Activated T-helper 2 cell treated with anti-CD3 and anti-CD28 coated beads, Interferon-gamma antibody, Interleukin-2, Interleukin-4, amounts not matched to agents 10 μg/mL and 5 μg/mL and 100 μg/mL, durations not matched to agents 14 hours and 24 hours and 36 hours (primary cell): ENCODE measurements at regions not wholly inside any gene's neighbourhood (a gene's known extent, or its start where the extent isn't known, plus 50 kb on each side); places are given as distances from the start of the nearest gene placed in this dataset.

Experiments used
- DNase-seq: peaks from one replicate; pipeline ENCODE4 v3.0.0; 2021; ENCODE audit warnings: low spot score
- H3K27ac Mint-ChIP-seq: one replicate; pipeline ENCODE4 v1.8.0; 2021; ENCODE audit warnings: mixed read lengths
- H3K27me3 Mint-ChIP-seq: one replicate; pipeline ENCODE4 v1.8.0; 2021; ENCODE audit warnings: low read depth, mixed read lengths
- H3K36me3 Mint-ChIP-seq: one replicate; pipeline ENCODE4 v1.8.0; 2021; ENCODE audit warnings: low read depth, mixed read lengths
- H3K4me1 Mint-ChIP-seq: one replicate; pipeline ENCODE4 v1.8.0; 2021; ENCODE audit warnings: low read depth, mixed read lengths
- H3K4me3 Mint-ChIP-seq: one replicate; pipeline ENCODE4 v1.8.0; 2021; ENCODE audit warnings: low read depth, mild to moderate bottlenecking, moderate library complexity, mixed read lengths
- H3K9me3 Mint-ChIP-seq: one replicate; pipeline ENCODE4 v1.8.0; 2021; ENCODE audit warnings: mixed read lengths
- intact Hi-C: fragments of 100-400 bp; cut with micrococcal nuclease; formaldehyde crosslinking; loops from one replicate; pipeline ENCODE4 v1.15.1; 2023

GRCh38 chr10:110355141-110355831 is 50.6 kb upstream of the SMNDC1 start:
- H3K4me3 Mint-ChIP-seq, result peak overlapping the region; percentile 70
- H3K4me1 Mint-ChIP-seq, result peaks cover 70% of the 10 kb centered on the region
- DNase-seq, result no peak
- no peaks in the 10 kb centered on the region for H3K9me3 Mint-ChIP-seq
- intact Hi-C loops, result no loop called here
- H3K27ac Mint-ChIP-seq, result peak overlapping the region; percentile 98
- no peaks in the 10 kb centered on the region for H3K36me3 Mint-ChIP-seq
- no peaks in the 10 kb centered on the region for H3K27me3 Mint-ChIP-seq

DNA sequence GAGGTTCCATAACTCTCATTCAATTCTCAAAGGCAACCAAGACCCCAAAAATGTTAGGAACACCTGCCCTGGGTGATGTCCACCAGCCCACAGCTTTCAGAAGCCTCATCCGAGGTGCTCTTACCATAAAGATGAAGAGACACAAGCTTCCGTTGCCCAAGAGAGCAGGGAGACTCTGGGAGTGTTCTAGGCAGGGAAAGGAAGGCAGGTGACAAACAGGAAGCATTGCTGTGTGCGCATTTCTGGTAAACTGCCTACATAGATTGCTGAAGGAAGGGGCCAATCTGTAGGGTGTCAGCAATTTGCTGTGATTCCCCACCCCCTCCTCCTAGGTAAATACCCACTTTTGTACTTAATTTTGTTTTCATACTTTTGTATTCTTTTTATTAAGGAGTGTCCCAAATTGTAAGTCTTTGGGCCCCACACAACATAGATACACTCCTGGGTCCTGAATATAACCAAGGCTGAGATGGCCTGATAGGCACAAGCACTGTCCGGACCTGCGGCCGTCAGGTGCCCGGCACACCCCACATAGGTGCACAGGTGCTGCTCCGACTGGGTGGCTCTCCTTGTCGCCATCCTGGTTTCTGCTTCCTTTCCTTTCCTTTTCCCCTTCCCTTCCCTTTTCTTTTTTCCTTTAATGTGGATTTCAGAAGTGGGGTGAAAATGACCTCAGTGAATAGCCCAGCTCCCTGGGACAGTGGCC is 51.4 kb upstream of the SMNDC1 start:
- H3K36me3 Mint-ChIP-seq, result no peaks in the 10 kb centered on the region
- no peak for DNase-seq

DNA sequence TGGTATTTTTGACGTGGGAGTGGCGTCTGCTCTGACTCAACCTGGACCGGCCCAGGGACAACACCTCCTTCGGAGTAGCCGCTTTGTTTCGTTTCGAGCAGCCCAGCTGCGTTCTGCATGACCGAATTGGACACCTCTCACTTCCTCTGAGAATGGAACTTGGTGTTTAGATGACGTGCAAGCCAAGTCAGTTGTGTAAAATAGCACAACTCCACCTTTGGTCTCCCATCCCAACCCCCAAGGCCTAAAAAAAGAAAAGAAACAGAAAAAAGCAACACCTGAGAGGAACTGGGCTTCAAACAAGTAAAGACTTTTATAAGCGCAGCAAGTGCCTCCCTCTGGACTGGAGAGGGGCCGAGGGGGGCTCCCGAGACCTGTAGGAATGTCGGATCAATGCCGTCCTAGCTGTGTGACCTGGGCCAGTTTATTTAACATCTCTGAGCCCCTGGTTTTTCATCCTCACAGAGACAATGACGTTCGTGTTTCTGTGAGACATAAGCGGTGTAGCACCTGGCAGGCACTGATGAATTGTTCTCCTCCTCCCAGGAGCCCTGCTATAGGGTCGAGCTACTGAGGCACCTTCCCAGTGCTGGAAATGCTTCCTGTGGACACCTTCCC is 52.0 kb upstream of the SMNDC1 start:
- peak overlapping the region; percentile 98 for H3K27ac Mint-ChIP-seq
- peak; percentile 70 for DNase-seq
- peaks cover 76% of the 10 kb centered on the region for H3K4me1 Mint-ChIP-seq
- H3K27me3 Mint-ChIP-seq, result no peaks in the 10 kb centered on the region
- no peaks in the 10 kb centered on the region for H3K9me3 Mint-ChIP-seq
- peak overlapping the region; percentile 82 for H3K4me3 Mint-ChIP-seq
- no peaks in the 10 kb centered on the region for H3K36me3 Mint-ChIP-seq
- intact Hi-C loops, result loop anchor here (1.0 to 2.0 kb wide), 6 partner anchors 8 to 210 kb away; no protein-coding TSS in a partner anchor

More for the DNA sequence above, 51.4 kb upstream of the SMNDC1 start:
- Mint-ChIP-seq H3K27me3 (no peaks in the 10 kb centered on the region), H3K9me3 (no peaks in the 10 kb centered on the region), H3K27ac (peak overlapping the region; percentile 98), H3K4me3 (peak overlapping the region; percentile 82), H3K4me1 (peaks cover 76% of the 10 kb centered on the region)
- intact Hi-C loops, result loop anchor here (1.0 to 2.0 kb wide), 6 partner anchors 8 to 210 kb away; no protein-coding TSS in a partner anchor

- peak overlapping the region; percentile 82 for H3K4me3 Mint-ChIP-seq
- DNase-seq, result no peak
These were observed 52.6 kb upstream of the SMNDC1 start for GRCh38 chr10:110357252-110357780.

DNA sequence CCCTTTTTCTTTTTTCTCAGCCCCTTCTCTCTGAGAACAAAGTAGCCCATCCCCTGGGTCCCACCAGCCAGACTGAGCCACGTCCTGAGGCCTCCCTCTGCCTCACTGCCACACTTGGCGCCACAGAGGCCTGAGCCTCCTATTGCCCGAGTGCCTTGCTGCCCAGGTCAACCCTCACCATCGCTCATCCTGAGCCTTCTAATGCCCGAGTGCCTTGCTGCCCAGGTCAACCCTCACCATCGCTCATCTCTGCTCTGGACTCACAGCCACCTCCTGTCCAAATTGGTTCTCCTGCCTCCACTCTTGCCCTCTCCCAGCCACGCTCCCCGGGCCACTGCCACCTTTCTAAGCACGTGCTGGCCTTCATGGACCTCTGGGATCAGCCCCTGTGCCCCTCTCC is 53.2 kb upstream of the SMNDC1 start:
- H3K4me3 Mint-ChIP-seq, result peak overlapping the region; percentile 3
- DNase-seq, result no peak
- H3K27ac Mint-ChIP-seq, result peak overlapping the region; percentile 98
- no peaks in the 10 kb centered on the region for H3K36me3 Mint-ChIP-seq
- H3K9me3 Mint-ChIP-seq, result no peaks in the 10 kb centered on the region
- no peaks in the 10 kb centered on the region for H3K27me3 Mint-ChIP-seq
- peaks cover 75% of the 10 kb centered on the region for H3K4me1 Mint-ChIP-seq
- intact Hi-C loops, result loop anchor here (2.0 kb wide), 1 partner anchor 37 kb away; no protein-coding TSS in a partner anchor

More at GRCh38 chr10:110357252-110357780, 52.6 kb upstream of the SMNDC1 start:
- Mint-ChIP-seq H3K27ac (peak overlapping the region; percentile 98), H3K9me3 (no peaks in the 10 kb centered on the region), H3K27me3 (no peaks in the 10 kb centered on the region), H3K36me3 (no peaks in the 10 kb centered on the region), H3K4me1 (peaks cover 76% of the 10 kb centered on the region)
- intact Hi-C loops, result loop anchor here (2.0 kb wide), 1 partner anchor 37 kb away; no protein-coding TSS in a partner anchor

DNA sequence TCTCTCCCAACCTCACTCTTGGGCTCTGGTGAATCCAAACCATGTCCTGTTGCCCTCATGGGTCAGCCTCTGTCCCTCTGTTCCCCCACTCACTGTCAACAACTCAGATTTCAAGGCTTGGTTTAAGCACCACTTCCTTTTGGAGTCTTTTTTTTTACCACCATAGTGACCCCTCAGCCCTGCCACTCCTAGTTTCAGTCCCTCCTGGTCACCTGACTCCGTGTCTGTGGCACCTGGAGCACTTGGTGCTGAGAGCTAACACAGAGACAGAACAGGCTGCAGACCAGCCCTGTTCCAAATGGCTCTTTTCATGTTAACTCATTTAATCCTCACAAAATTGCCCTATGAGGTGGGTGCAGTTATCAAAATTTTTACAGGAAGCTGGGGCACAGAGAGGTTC is 53.6 kb upstream of the SMNDC1 start:
- intact Hi-C loops, result no loop called here
- Mint-ChIP-seq H3K9me3 (no peaks in the 10 kb centered on the region), H3K4me1 (peaks cover 76% of the 10 kb centered on the region), H3K4me3 (peak overlapping the region; percentile 3), H3K27me3 (no peaks in the 10 kb centered on the region), H3K27ac (peak overlapping the region; percentile 98), H3K36me3 (no peaks in the 10 kb centered on the region)
- no peak for DNase-seq

DNA sequence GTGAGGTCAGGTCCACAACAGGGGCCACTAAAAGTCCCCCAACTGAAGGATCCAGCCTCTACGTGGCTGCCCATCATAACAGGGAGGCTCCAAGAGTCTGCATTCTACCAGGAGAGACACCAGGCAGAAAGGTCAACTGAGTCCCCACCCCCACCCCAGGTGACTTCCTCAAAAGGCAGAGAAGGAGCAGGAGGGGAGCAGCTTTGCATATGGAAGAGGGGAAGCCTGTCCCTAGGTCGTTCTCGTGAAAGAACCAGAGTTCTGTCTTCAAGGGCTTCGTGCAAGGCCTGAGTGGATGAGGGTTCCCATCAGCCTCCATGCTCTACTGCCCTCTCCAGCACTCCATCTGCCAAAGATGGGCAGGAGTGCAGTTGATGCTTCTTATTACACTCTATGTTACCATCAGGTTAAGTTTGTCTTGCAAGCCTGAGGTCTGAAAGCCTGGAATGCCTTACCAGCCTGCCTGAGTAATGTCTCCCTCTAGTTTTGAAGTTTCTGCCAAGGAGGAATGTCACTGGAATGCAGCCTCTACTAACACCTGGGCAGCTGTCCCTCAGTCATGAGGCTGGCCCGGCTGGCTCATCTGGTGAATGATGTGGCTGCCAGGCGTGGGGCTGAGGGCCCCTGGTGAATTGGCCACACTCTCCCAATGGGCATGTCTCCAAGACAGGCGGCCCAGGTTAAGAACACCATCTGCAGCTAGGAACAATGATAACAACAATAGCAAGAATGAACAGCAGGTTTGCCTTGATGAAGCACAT is 54.3 kb upstream of the SMNDC1 start:
- Mint-ChIP-seq H3K9me3 (no peaks in the 10 kb centered on the region), H3K36me3 (no peaks in the 10 kb centered on the region), H3K27ac (peak overlapping the region; percentile 38), H3K4me1 (peaks cover 76% of the 10 kb centered on the region), H3K4me3 (no peak overlapping the region), H3K27me3 (no peaks in the 10 kb centered on the region)
- DNase-seq, result no peak
- intact Hi-C loops, result no loop called here

- H3K27me3 Mint-ChIP-seq, result no peaks in the 10 kb centered on the region
- no peak overlapping the region for H3K4me3 Mint-ChIP-seq
- DNase-seq, result no peak
- H3K4me1 Mint-ChIP-seq, result peaks cover 73% of the 10 kb centered on the region
- intact Hi-C loops, result loop anchor here (1.0 kb wide), 1 partner anchor 8 kb away; no protein-coding TSS in a partner anchor
- no peaks in the 10 kb centered on the region for H3K9me3 Mint-ChIP-seq
- H3K27ac Mint-ChIP-seq, result peak overlapping the region; percentile 9
- H3K36me3 Mint-ChIP-seq, result no peaks in the 10 kb centered on the region
These were observed 56.2 kb upstream of the SMNDC1 start for GRCh38 chr10:110360857-110361474.

DNA sequence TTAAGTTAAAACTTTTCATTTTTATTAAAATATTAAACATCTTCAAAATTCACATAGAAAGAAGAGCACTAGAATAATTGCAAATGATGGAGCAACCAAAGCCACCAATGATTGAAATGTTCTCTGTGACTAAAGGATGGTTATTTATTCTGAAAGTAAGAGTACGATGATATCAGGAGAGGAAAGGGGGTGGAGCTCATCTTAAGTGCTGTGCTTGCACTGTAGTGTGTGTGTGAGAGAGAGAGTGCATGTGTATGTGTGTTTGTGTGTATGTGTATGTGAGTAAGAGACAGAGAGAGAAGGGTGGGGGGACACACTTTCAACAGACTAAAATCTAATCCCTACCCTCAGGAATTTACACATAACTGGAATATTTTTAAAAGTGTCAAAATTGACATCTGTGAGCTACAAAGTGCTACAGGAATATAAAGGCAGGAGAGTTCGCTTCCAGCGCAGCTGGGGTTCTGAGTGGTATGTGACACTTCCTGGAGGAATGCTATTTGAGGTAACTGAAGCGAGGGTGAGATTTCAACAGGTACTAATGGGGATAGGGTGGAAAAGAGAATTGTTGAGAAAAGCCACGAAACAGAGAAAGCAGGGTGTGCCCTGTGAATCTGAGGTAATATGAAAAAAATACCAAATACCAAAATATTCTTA is 57.2 kb upstream of the SMNDC1 start:
- H3K4me3 Mint-ChIP-seq, result peak overlapping the region; percentile 3
- peak overlapping the region; percentile 64 for H3K27ac Mint-ChIP-seq

GRCh38 chr10:110363572-110364411 is 59.1 kb upstream of the SMNDC1 start:
- no peaks in the 10 kb centered on the region for H3K36me3 Mint-ChIP-seq
- no peaks in the 10 kb centered on the region for H3K9me3 Mint-ChIP-seq
- no peak overlapping the region for H3K4me3 Mint-ChIP-seq
- peaks cover 73% of the 10 kb centered on the region for H3K4me1 Mint-ChIP-seq
- H3K27me3 Mint-ChIP-seq, result no peaks in the 10 kb centered on the region
- H3K27ac Mint-ChIP-seq, result peak overlapping the region; percentile 94
- no peak for DNase-seq
- intact Hi-C loops, result loop anchor here (1.0 to 2.0 kb wide), 2 partner anchors 7 to 63 kb away; no protein-coding TSS in a partner anchor

More for the DNA sequence above, 57.2 kb upstream of the SMNDC1 start:
- intact Hi-C loops, result loop anchor here (1.0 kb wide), 1 partner anchor 9 kb away; no protein-coding TSS in a partner anchor
- Mint-ChIP-seq H3K4me1 (peaks cover 73% of the 10 kb centered on the region), H3K36me3 (no peaks in the 10 kb centered on the region), H3K27me3 (no peaks in the 10 kb centered on the region), H3K9me3 (no peaks in the 10 kb centered on the region)
- no peak for DNase-seq

- Mint-ChIP-seq H3K4me1 (peaks cover 71% of the 10 kb centered on the region), H3K9me3 (no peaks in the 10 kb centered on the region), H3K27me3 (no peaks in the 10 kb centered on the region), H3K27ac (peak overlapping the region; percentile 94), H3K4me3 (peak overlapping the region; percentile 4), H3K36me3 (no peaks in the 10 kb centered on the region)
- intact Hi-C loops, result loop anchor here (1.0 to 2.0 kb wide), 2 partner anchors 8 to 62 kb away; no protein-coding TSS in a partner anchor
- no peak for DNase-seq
These were observed 59.8 kb upstream of the SMNDC1 start for GRCh38 chr10:110364531-110364937.
